GM12878 (cell line): ENCODE measurements at regions not wholly inside any gene's neighbourhood (a gene's known extent, or its start where the extent isn't known, plus 50 kb on each side); places are given as distances from the start of the nearest gene placed in this dataset.

ENCODE experiments used
- ATAC-seq: fragments of 200-7000 bp; cut with Tn5 transposase; 3 replicates; pipeline ENCODE4 v1.9.1; 2020; ENCODE audit warnings: mild to moderate bottlenecking, moderate library complexity
- BruUV-seq: library from RNA; stranded (reverse); fragments of 400-500 nt; replicated peaks from 2 replicates; lab custom pipeline; 2021; lab: Mats Ljungman, UMichigan
- CTCF ChIA-PET: fragments of 300-600 bp; sonication (Branson Sonifier 250); formaldehyde crosslinking; extraction: SDS; loops from one replicate; lab custom pipeline; 2021; ENCODE audit warnings: inconsistent platforms; lab: Yijun Ruan, JAX
- POLR2A ChIA-PET: fragments of 350-600 bp; formaldehyde crosslinking; extraction: SDS; loops from one replicate; lab custom pipeline; 2021; ENCODE audit warnings: inconsistent platforms; lab: Charles Lee
- RAD21 ChIA-PET: fragments of 300-600 bp; sonication (Branson Sonifier 250); formaldehyde crosslinking; loops from one replicate; lab custom pipeline; 2023; ENCODE audit warnings: antibody characterized with exemption; ENCODE audit not compliant: unreplicated experiment; lab: Charles Lee
- SMC1A ChIA-PET: fragments of 300-600 bp; sonication (Branson Sonifier 250); formaldehyde crosslinking; loops from one replicate; lab custom pipeline; 2023; ENCODE audit not compliant: unreplicated experiment, uncharacterized antibody; lab: Charles Lee
- DNase-seq: peaks from one replicate; pipeline ENCODE4 v3.0.0-alpha.2; 2011; ENCODE audit warnings: low read depth, low spot score
- FAIRE-seq: peaks from 3 replicates; lab custom pipeline; 2011; peaks lifted over from hg19 to GRCh38; lab: Jason Lieb, UNC
- H2AFZ ChIP-seq: 2 replicates; pipeline ENCODE4 v1.6.0; 2011; ENCODE audit warnings: low read depth, low read length, control low read depth; ENCODE audit not compliant: control insufficient read depth
- H3K27ac ChIP-seq: 2 replicates; pipeline ENCODE4 v1.5.1; 2011; ENCODE audit warnings: control low read depth; ENCODE audit not compliant: control insufficient read depth, insufficient read depth
- H3K27me3 ChIP-seq, 2 experiments: replicated peaks in 1 of 2; 2 replicates each; pipeline versions ENCODE4 v1.6.0 to v1.6.1; 2011; ENCODE audit warnings: low read length in 1 of 2; ENCODE audit not compliant: control insufficient read depth in 2 of 2, insufficient read depth in 2 of 2
- H3K36me3 ChIP-seq, 2 experiments: 2 replicates each; pipeline ENCODE4 v1.5.1; 2011; ENCODE audit warnings: low read length in 1 of 2; ENCODE audit not compliant: control insufficient read depth in 2 of 2, insufficient read depth in 2 of 2
- H3K4me1 ChIP-seq: 2 replicates; pipeline ENCODE4 v1.6.1; 2011; ENCODE audit warnings: mild to moderate bottlenecking, low read length, moderate library complexity, mixed read lengths; ENCODE audit not compliant: control insufficient read depth, insufficient read depth
- H3K4me2 ChIP-seq: 2 replicates; pipeline ENCODE4 v1.6.0; 2011; ENCODE audit warnings: control low read depth; ENCODE audit not compliant: control insufficient read depth, insufficient read depth
- H3K4me3 ChIP-seq: fragments of 200-600 bp; sonication (generic); 2 replicates; pipeline ENCODE4 v1.5.1; 2016
- H3K79me2 ChIP-seq: 2 replicates; pipeline ENCODE4 v1.6.0; 2011; ENCODE audit warnings: low read length; ENCODE audit not compliant: control insufficient read depth, insufficient read depth
- H3K9ac ChIP-seq: 2 replicates; pipeline ENCODE4 v1.8.0; 2011; ENCODE audit warnings: low read length, control low read depth, mixed read lengths; ENCODE audit not compliant: control insufficient read depth, insufficient read depth
- H3K9me3 ChIP-seq: replicated peaks from 3 replicates; pipeline ENCODE4 v1.5.1; 2011; ENCODE audit warnings: mild to moderate bottlenecking, low read length; ENCODE audit not compliant: control insufficient read depth, insufficient read depth
- H4K20me1 ChIP-seq: 2 replicates; pipeline ENCODE4 v1.6.0; 2011; ENCODE audit not compliant: control insufficient read depth, insufficient read depth
- ATF3 ChIP-seq: IDR thresholded peaks from 2 replicates; pipeline ENCODE4 v1.6.1; 2011; ENCODE audit warnings: low read depth, mild to moderate bottlenecking, low read length, moderate library complexity, borderline replicate concordance; ENCODE audit errors: extremely low read depth
- ATF7 ChIP-seq: fragments of 450-650 bp; IDR thresholded peaks from 2 replicates; pipeline ENCODE4 v1.6.1; 2016; ENCODE audit warnings: low read depth, mild to moderate bottlenecking
- HDGF ChIP-seq: fragments of 450-650 bp; IDR thresholded peaks from 2 replicates; pipeline ENCODE4 v1.6.1; 2016; ENCODE audit warnings: antibody characterized with exemption
- NBN ChIP-seq: fragments of 450-650 bp; IDR thresholded peaks from 2 replicates; pipeline ENCODE4 v1.6.1; 2016
- WGBS: methylation state at CpG from one replicate; pipeline ENCODE4 v1.1.6; 2016; ENCODE audit warnings: low lambda C conversion rate; ENCODE audit not compliant: insufficient replicate concordance, insufficient coverage; ENCODE audit errors: missing lambda C conversion rate; 5-methylcytosine and 5-hydroxymethylcytosine counted together
- in situ Hi-C: fragments of 300-500 bp; cut with MboI; formaldehyde crosslinking; loops from 9 replicates; pipeline ENCODE4 v1.14.3; 2018; ENCODE audit warnings: mixed read lengths
- intact Hi-C: fragments of 100-400 bp; cut with micrococcal nuclease; formaldehyde crosslinking; loops from one replicate; pipeline ENCODE4 v1.14.2; 2022; ENCODE audit not compliant: unreplicated experiment

GRCh38 chr11:130600139-130600538 is 151.7 kb downstream of the ADAMTS15 start:
- RAD21 ChIA-PET = no interaction called here
- H3K9me3 ChIP-seq = no peaks in the 10 kb centered on the region
- H3K4me1 ChIP-seq = no peaks in the 10 kb centered on the region
- 67% methylated on average over 4 of the region's 4 CpGs for WGBS
- in situ Hi-C loops = no loop called here
- no peak overlapping the region for H3K9ac ChIP-seq
- CTCF ChIA-PET = no interaction called here
- POLR2A ChIA-PET = no interaction called here
- no peak overlapping the region for H3K27ac ChIP-seq
- TF ChIP-seq ATF3 (no peak), HDGF (no peak)
- DNase-seq (no peak), FAIRE-seq (no peak), ATAC-seq (no peak)
- no peak overlapping the region for H3K4me2 ChIP-seq
- no peaks in the 10 kb centered on the region for H3K27me3 ChIP-seq
- H3K36me3 ChIP-seq = no peaks in the 10 kb centered on the region
- BruUV-seq = no TSS peak
- no peak overlapping the region for H2AFZ ChIP-seq
- SMC1A ChIA-PET = no interaction called here
- no peak overlapping the region for H3K4me3 ChIP-seq
- intact Hi-C loops = no loop called here
- H4K20me1 ChIP-seq = no peaks in the 10 kb centered on the region
- no peaks in the 10 kb centered on the region for H3K79me2 ChIP-seq

GRCh38 chr11:130600616-130601015 is 152.2 kb downstream of the ADAMTS15 start:
- WGBS = 0% methylated on average over 5 of the region's 5 CpGs
- in situ Hi-C loops = no loop called here
- H3K79me2 ChIP-seq = no peaks in the 10 kb centered on the region

More at GRCh38 chr11:130600616-130601015, 152.2 kb downstream of the ADAMTS15 start:
- DNase-seq = no peak
- H4K20me1 ChIP-seq = no peaks in the 10 kb centered on the region
- H2AFZ ChIP-seq = no peak overlapping the region
- ATAC-seq = no peak
- CTCF ChIA-PET = no interaction called here
- SMC1A ChIA-PET = no interaction called here
- RAD21 ChIA-PET = no interaction called here
- H3K4me1 ChIP-seq = no peaks in the 10 kb centered on the region
- TF ChIP-seq NBN (no peak), ATF7 (no peak)
- no peak overlapping the region for H3K4me3 ChIP-seq
- POLR2A ChIA-PET = no interaction called here
- no peaks in the 10 kb centered on the region for H3K36me3 ChIP-seq
- H3K9ac ChIP-seq = no peak overlapping the region
- H3K27me3 ChIP-seq = no peaks in the 10 kb centered on the region
- no TSS peak for BruUV-seq
- intact Hi-C loops = no loop called here
- no peak for FAIRE-seq
- no peak overlapping the region for H3K4me2 ChIP-seq
- H3K27ac ChIP-seq = no peak overlapping the region
- H3K9me3 ChIP-seq = no peaks in the 10 kb centered on the region
